T-cell (primary cell): ENCODE measurements at regions not wholly inside any gene's neighbourhood (a gene's known extent, or its start where the extent isn't known, plus 50 kb on each side); places are given as distances from the start of the nearest gene placed in this dataset.

ENCODE experiments used
- ATAC-seq, 4 experiments: fragments of 200-7000 bp in 3 of 4; fragments of 150-1000 bp in 1 of 4; cut with Tn5 transposase; replicated peaks in 1 of 4; 1 replicate in 3 of 4; 2 replicates in 1 of 4; pipeline ENCODE4 v1.10.0; 2021; ENCODE audit warnings: moderate library complexity in 3 of 4, mild to moderate bottlenecking in 2 of 4, moderate number of reproducible peaks in 1 of 4
- CTCF ChIA-PET, 2 donors: fragments of 300-600 bp; sonication (Branson Sonifier 250); formaldehyde crosslinking; loops; one replicate each; lab custom pipeline; 2022; ENCODE audit warnings: antibody characterized with exemption in 2 of 2; lab: Charles Lee
- POLR2A ChIA-PET, 2 donors: fragments of 300-600 bp; sonication (Branson Sonifier 250); formaldehyde crosslinking; loops; one replicate each; lab custom pipeline; 2022; ENCODE audit warnings: antibody characterized with exemption in 2 of 2; lab: Charles Lee
- DNase-seq, 35 experiments: peaks; one replicate each; pipeline versions ENCODE4 v3.0.0 to v3.0.0-alpha.2; 2013 to 2023
- H3K27ac ChIP-seq: one replicate; pipeline ENCODE4 v1.5.1; 2013; ENCODE audit warnings: low read length
- H3K27me3 ChIP-seq, 2 experiments: replicated peaks in 1 of 2; 1 replicate in 1 of 2; 2 replicates in 1 of 2; pipeline versions ENCODE4 v1.6.1 to v1.7.0; 2013; ENCODE audit warnings: low read length in 1 of 2, mixed read lengths in 1 of 2; ENCODE audit not compliant: control insufficient read depth in 2 of 2, insufficient read depth in 2 of 2; ENCODE audit errors: extremely low read depth in 1 of 2
- H3K36me3 ChIP-seq, 2 donors: 1 replicate in 1 of 2; 2 replicates in 1 of 2; pipeline versions ENCODE4 v1.6.1 to v1.7.0; 2013; ENCODE audit warnings: low read length in 1 of 2; ENCODE audit not compliant: control insufficient read depth in 2 of 2, insufficient read depth in 1 of 2; ENCODE audit errors: extremely low read depth in 1 of 2
- H3K4me1 ChIP-seq, 2 experiments: 1 replicate in 1 of 2; 2 replicates in 1 of 2; pipeline versions ENCODE4 v1.6.1 to v1.7.0; 2013; ENCODE audit warnings: low read length in 2 of 2, mixed read lengths in 1 of 2; ENCODE audit not compliant: insufficient read depth in 2 of 2, control insufficient read depth in 1 of 2; ENCODE audit errors: extremely low read depth in 1 of 2
- H3K4me3 ChIP-seq, 2 donors: 1 replicate in 1 of 2; 2 replicates in 1 of 2; pipeline versions ENCODE4 v1.5.1 to v1.7.0; 2013; ENCODE audit warnings: mild to moderate bottlenecking in 2 of 2, low read length in 1 of 2, moderate library complexity in 1 of 2; ENCODE audit not compliant: control insufficient read depth in 1 of 2; ENCODE audit errors: extremely low read depth in 1 of 2
- H3K9me3 ChIP-seq: 2 replicates; pipeline ENCODE4 v1.7.0; 2013
- H3K27ac Mint-ChIP-seq, 2 donors: one replicate each; pipeline ENCODE4 v1.8.0; 2020 to 2021; ENCODE audit warnings: mild to moderate bottlenecking in 2 of 2, mixed read lengths in 2 of 2
- H3K27me3 Mint-ChIP-seq, 2 donors: one replicate each; pipeline ENCODE4 v1.8.0; 2021 to 2022; ENCODE audit warnings: mixed read lengths in 2 of 2
- H3K36me3 Mint-ChIP-seq: one replicate; pipeline ENCODE4 v1.8.0; 2021; ENCODE audit warnings: mixed read lengths
- H3K4me1 Mint-ChIP-seq, 3 donors: one replicate each; pipeline ENCODE4 v1.8.0; 2020 to 2022; ENCODE audit warnings: mixed read lengths in 3 of 3, mild to moderate bottlenecking in 1 of 3
- H3K4me3 Mint-ChIP-seq, 3 donors: one replicate each; pipeline ENCODE4 v1.8.0; 2020 to 2022; ENCODE audit warnings: mild to moderate bottlenecking in 3 of 3, mixed read lengths in 3 of 3, moderate library complexity in 3 of 3
- H3K9me3 Mint-ChIP-seq, 3 donors: one replicate each; pipeline ENCODE4 v1.8.0; 2020 to 2022; ENCODE audit warnings: mixed read lengths in 3 of 3
- WGBS: methylation state at CpG from one replicate; pipeline ENCODE4 v1.1.5; 2013; ENCODE audit warnings: missing lambda C conversion rate; ENCODE audit not compliant: insufficient coverage; 5-methylcytosine and 5-hydroxymethylcytosine counted together

GRCh38 chrX:39145859-39146258, 344.6 kb downstream of the MID1IP1 start:
- H3K9me3 ChIP-seq = no peaks in the 10 kb centered on the region
- H3K4me3 ChIP-seq = no peak overlapping the region
- H3K4me1 ChIP-seq = no peaks in the 10 kb centered on the region
- ChIA-PET POLR2A (no interaction called here), CTCF (no interaction called here)
- H3K9me3 Mint-ChIP-seq = no peaks in the 10 kb centered on the region
- no peaks in the 10 kb centered on the region for H3K27me3 ChIP-seq
- H3K36me3 ChIP-seq = no peaks in the 10 kb centered on the region
- H3K27me3 Mint-ChIP-seq = peaks cover 0 to 15% of the 10 kb centered on the region in 2 donors
- no peaks in the 10 kb centered on the region for H3K36me3 Mint-ChIP-seq
- no peak overlapping the region for H3K27ac ChIP-seq
- H3K4me3 Mint-ChIP-seq = no peak overlapping the region
- peaks cover 0 to 6% (median 0%) of the 10 kb centered on the region in 3 donors for H3K4me1 Mint-ChIP-seq
- DNase-seq (no peak), ATAC-seq (no peak)
- no peak overlapping the region for H3K27ac Mint-ChIP-seq

- peaks cover 0 to 6% (median 0%) of the 10 kb centered on the region in 3 donors for H3K4me1 Mint-ChIP-seq
- peak in 33 of 35 experiments; percentile 9 to 71 (median 40) for DNase-seq
- H3K4me3 Mint-ChIP-seq = no peak overlapping the region
Measured at GRCh38 chrX:39149761-39150160, 348.5 kb downstream of the MID1IP1 start.

DNA sequence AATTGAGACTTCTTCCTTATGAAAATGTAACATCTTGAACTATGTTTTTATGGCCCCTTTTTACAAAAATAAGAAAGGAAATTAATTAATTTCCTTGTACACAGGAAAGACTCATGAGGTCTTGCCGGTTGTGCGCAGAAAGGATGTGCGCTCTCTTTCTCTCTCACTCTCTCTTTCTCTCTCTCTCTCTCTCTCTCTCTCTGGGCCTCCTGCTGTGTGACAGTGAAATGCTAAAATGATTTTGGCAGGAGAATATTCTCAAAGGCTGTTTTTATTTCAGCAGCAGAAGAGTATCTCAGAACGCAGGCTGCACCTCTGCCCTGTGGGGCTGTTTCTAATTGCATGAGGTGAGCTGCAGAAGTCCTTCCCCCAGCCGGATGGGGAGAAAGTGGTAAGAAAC, 349.0 kb downstream of the MID1IP1 start:
- POLR2A ChIA-PET = interaction anchor here in 1 of 2 donors (0.5 kb wide), 1 partner anchor 46 kb away, joined by 3 read pairs; no protein-coding TSS in a partner anchor
- no peaks in the 10 kb centered on the region for H3K36me3 Mint-ChIP-seq
- WGBS = no CpG with 5 or more reads among the region's 5 CpGs

More at GRCh38 chrX:39149761-39150160, 348.5 kb downstream of the MID1IP1 start:
- no CpG with 5 or more reads among the region's 8 CpGs for WGBS
- no peaks in the 10 kb centered on the region for H3K4me1 ChIP-seq
- CTCF ChIA-PET = interaction anchor here in 1 of 2 donors (0.6 kb wide), 1 partner anchor 856 kb away, joined by 3 read pairs; no protein-coding TSS in a partner anchor
- no peaks in the 10 kb centered on the region for H3K36me3 ChIP-seq
- H3K9me3 ChIP-seq = no peaks in the 10 kb centered on the region
- POLR2A ChIA-PET = no interaction called here
- H3K36me3 Mint-ChIP-seq = no peaks in the 10 kb centered on the region
- H3K27ac ChIP-seq = no peak overlapping the region
- H3K4me3 ChIP-seq = no peak overlapping the region
- no peaks in the 10 kb centered on the region for H3K9me3 Mint-ChIP-seq
- H3K27me3 Mint-ChIP-seq = peaks cover 0 to 6% of the 10 kb centered on the region in 2 donors
- ATAC-seq = peak in 1 of 4 experiments; percentile 42
- H3K27me3 ChIP-seq = no peaks in the 10 kb centered on the region
- no peak overlapping the region for H3K27ac Mint-ChIP-seq

GRCh38 chrX:39150621-39151020, 349.4 kb downstream of the MID1IP1 start:
- no peaks in the 10 kb centered on the region for H3K36me3 Mint-ChIP-seq

More for the DNA sequence above, 349.0 kb downstream of the MID1IP1 start:
- H3K4me3 ChIP-seq = no peak overlapping the region
- ATAC-seq (no peak), DNase-seq (no peak)
- H3K27me3 Mint-ChIP-seq = peaks cover 0 to 6% of the 10 kb centered on the region in 2 donors
- H3K27me3 ChIP-seq = no peaks in the 10 kb centered on the region
- peaks cover 0 to 6% (median 0%) of the 10 kb centered on the region in 3 donors for H3K4me1 Mint-ChIP-seq
- H3K36me3 ChIP-seq = no peaks in the 10 kb centered on the region
- CTCF ChIA-PET = interaction anchor here (0.7 to 1.0 kb wide), 3 partner anchors 23 to 260 kb away, joined by 3 read pairs; no protein-coding TSS in a partner anchor
- no peak overlapping the region for H3K27ac ChIP-seq
- H3K4me1 ChIP-seq = no peaks in the 10 kb centered on the region
- no peak overlapping the region for H3K27ac Mint-ChIP-seq
- H3K9me3 ChIP-seq = no peaks in the 10 kb centered on the region
- H3K4me3 Mint-ChIP-seq = no peak overlapping the region
- no peaks in the 10 kb centered on the region for H3K9me3 Mint-ChIP-seq

GRCh38 chrX:39152106-39152649, 350.9 kb downstream of the MID1IP1 start:
- no peaks in the 10 kb centered on the region for H3K36me3 Mint-ChIP-seq
- H3K4me1 Mint-ChIP-seq = peaks cover 0 to 6% (median 0%) of the 10 kb centered on the region in 3 donors
- H3K9me3 ChIP-seq = no peaks in the 10 kb centered on the region
- ChIA-PET CTCF (interaction anchor here in 1 of 2 donors (0.6 kb wide), 1 partner anchor 384 kb away, joined by 3 read pairs; no protein-coding TSS in a partner anchor), POLR2A (no interaction called here)
- no peaks in the 10 kb centered on the region for H3K36me3 ChIP-seq
- H3K9me3 Mint-ChIP-seq = no peaks in the 10 kb centered on the region
- no peak overlapping the region for H3K4me3 ChIP-seq
- no peaks in the 10 kb centered on the region for H3K4me1 ChIP-seq
- H3K27me3 Mint-ChIP-seq = peaks cover 2 to 17% of the 10 kb centered on the region in 2 donors
- H3K4me3 Mint-ChIP-seq = no peak overlapping the region
- 100% methylated on average over 1 of the region's 7 CpGs for whole genome bisulfite sequencing
- H3K27ac Mint-ChIP-seq = no peak overlapping the region
- DNase-seq (peak in 14 of 35 experiments; percentile 6 to 39 (median 20)), ATAC-seq (no peak)
- H3K27me3 ChIP-seq = no peaks in the 10 kb centered on the region
- no peak overlapping the region for H3K27ac ChIP-seq

More at GRCh38 chrX:39150621-39151020, 349.4 kb downstream of the MID1IP1 start:
- Histone ChIP-seq H3K4me1 (no peaks in the 10 kb centered on the region), H3K36me3 (no peaks in the 10 kb centered on the region), H3K27ac (no peak overlapping the region), H3K4me3 (no peak overlapping the region), H3K27me3 (no peaks in the 10 kb centered on the region), H3K9me3 (no peaks in the 10 kb centered on the region)
- POLR2A ChIA-PET = interaction anchor here in 1 of 2 donors (0.5 kb wide), 1 partner anchor 46 kb away, joined by 3 read pairs; no protein-coding TSS in a partner anchor
- WGBS = no CpG with 5 or more reads among the region's 5 CpGs
- Mint-ChIP-seq H3K9me3 (no peaks in the 10 kb centered on the region), H3K27ac (no peak overlapping the region), H3K4me3 (no peak overlapping the region), H3K27me3 (peaks cover 0 to 6% of the 10 kb centered on the region in 2 donors), H3K4me1 (peaks cover 0 to 6% (median 0%) of the 10 kb centered on the region in 3 donors)
- ATAC-seq (no peak), DNase-seq (no peak)
- CTCF ChIA-PET = interaction anchor here (0.7 to 1.0 kb wide), 3 partner anchors 24 to 260 kb away, joined by 3 read pairs; no protein-coding TSS in a partner anchor

- no peak for ATAC-seq
- POLR2A ChIA-PET = no interaction called here
Measured at GRCh38 chrX:39156051-39156450, 354.8 kb downstream of the MID1IP1 start.

More at GRCh38 chrX:39156051-39156450, 354.8 kb downstream of the MID1IP1 start:
- H3K27ac Mint-ChIP-seq = no peak overlapping the region
- no peaks in the 10 kb centered on the region for H3K9me3 Mint-ChIP-seq
- H3K4me1 Mint-ChIP-seq = peaks cover 0 to 4% (median 0%) of the 10 kb centered on the region in 3 donors
- no peak overlapping the region for H3K4me3 Mint-ChIP-seq
- H3K36me3 ChIP-seq = no peaks in the 10 kb centered on the region
- H3K27me3 Mint-ChIP-seq = peaks cover 6 to 19% of the 10 kb centered on the region in 2 donors
- DNase-seq = no peak
- no peak overlapping the region for H3K27ac ChIP-seq
- no peaks in the 10 kb centered on the region for H3K9me3 ChIP-seq
- no peaks in the 10 kb centered on the region for H3K36me3 Mint-ChIP-seq
- CTCF ChIA-PET = no interaction called here
- H3K4me1 ChIP-seq = no peaks in the 10 kb centered on the region
- H3K4me3 ChIP-seq = no peak overlapping the region
- H3K27me3 ChIP-seq = peaks cover 0 to 2% of the 10 kb centered on the region in 2 experiments
